ENCODE measurements at regions not wholly inside any gene's neighbourhood (a gene's known extent, or its start where the extent isn't known, plus 50 kb on each side); places are given as distances from the start of the nearest gene placed in this dataset.

DNA sequence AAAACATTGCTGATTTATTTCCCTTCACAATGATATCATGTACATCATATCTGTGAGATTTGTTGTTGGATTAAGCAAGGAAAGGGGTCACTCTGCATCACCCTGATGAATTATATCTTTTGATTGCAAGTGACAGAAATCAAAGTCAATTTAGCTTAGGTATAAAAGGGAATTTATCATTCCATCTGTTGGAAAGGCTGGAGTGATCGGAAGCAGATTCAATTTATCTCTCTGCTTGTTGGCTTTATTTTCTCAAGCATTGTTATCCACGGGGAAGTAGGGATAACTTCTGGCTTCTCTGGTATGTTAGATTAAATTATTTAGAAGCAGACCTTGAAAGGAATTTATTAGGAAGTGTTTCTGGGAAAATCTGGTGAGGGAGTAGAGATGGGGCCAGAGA lies 226.6 kb downstream of the PTGER3 start:
- TF ChIP-seq, protein P1, sequence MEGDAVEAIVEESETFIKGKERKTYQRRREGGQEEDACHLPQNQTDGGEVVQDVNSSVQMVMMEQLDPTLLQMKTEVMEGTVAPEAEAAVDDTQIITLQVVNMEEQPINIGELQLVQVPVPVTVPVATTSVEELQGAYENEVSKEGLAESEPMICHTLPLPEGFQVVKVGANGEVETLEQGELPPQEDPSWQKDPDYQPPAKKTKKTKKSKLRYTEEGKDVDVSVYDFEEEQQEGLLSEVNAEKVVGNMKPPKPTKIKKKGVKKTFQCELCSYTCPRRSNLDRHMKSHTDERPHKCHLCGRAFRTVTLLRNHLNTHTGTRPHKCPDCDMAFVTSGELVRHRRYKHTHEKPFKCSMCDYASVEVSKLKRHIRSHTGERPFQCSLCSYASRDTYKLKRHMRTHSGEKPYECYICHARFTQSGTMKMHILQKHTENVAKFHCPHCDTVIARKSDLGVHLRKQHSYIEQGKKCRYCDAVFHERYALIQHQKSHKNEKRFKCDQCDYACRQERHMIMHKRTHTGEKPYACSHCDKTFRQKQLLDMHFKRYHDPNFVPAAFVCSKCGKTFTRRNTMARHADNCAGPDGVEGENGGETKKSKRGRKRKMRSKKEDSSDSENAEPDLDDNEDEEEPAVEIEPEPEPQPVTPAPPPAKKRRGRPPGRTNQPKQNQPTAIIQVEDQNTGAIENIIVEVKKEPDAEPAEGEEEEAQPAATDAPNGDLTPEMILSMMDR (IDR thresholded peaks at IDR 0.05), result no peak
- TF ChIP-seq EZH2phosphoT487 (IDR thresholded peaks at IDR 0.05), result no peak
